ENCODE measurements at regions not wholly inside any gene's neighbourhood (a gene's known extent, or its start where the extent isn't known, plus 50 kb on each side); places are given as distances from the start of the nearest gene placed in this dataset.

- H3K27me3 Mint-ChIP-seq: peaks cover 66% of the 10 kb centered on the region
- peaks cover 7% of the 10 kb centered on the region for H3K4me1 Mint-ChIP-seq
- no peaks in the 10 kb centered on the region for H3K9me3 Mint-ChIP-seq
- H3K27ac Mint-ChIP-seq: no peak overlapping the region
- no peaks in the 10 kb centered on the region for H3K36me3 Mint-ChIP-seq
- H3K4me3 Mint-ChIP-seq: no peak overlapping the region
Observed at GRCh38 chr15:96411056-96412031, 80.8 kb downstream of the NR2F2 start.

- Mint-ChIP-seq H3K9me3 (no peaks in the 10 kb centered on the region), H3K4me1 (peaks cover 7% of the 10 kb centered on the region), H3K27ac (no peak overlapping the region), H3K36me3 (no peaks in the 10 kb centered on the region), H3K27me3 (peaks cover 59% of the 10 kb centered on the region), H3K4me3 (no peak overlapping the region)
Observed at GRCh38 chr15:96412045-96412905, 81.8 kb downstream of the NR2F2 start.

GRCh38 chr15:96412906-96413231 is 82.4 kb downstream of the NR2F2 start:
- no peak overlapping the region for H3K27ac Mint-ChIP-seq
- no peak overlapping the region for H3K4me3 Mint-ChIP-seq
- H3K36me3 Mint-ChIP-seq: no peaks in the 10 kb centered on the region
- H3K27me3 Mint-ChIP-seq: peaks cover 60% of the 10 kb centered on the region
- H3K9me3 Mint-ChIP-seq: no peaks in the 10 kb centered on the region
- peaks cover 7% of the 10 kb centered on the region for H3K4me1 Mint-ChIP-seq

GRCh38 chr15:96413657-96414056 is 83.2 kb downstream of the NR2F2 start:
- H3K27ac Mint-ChIP-seq: no peak overlapping the region
- H3K36me3 Mint-ChIP-seq: no peaks in the 10 kb centered on the region
- H3K4me1 Mint-ChIP-seq: peaks cover 7% of the 10 kb centered on the region
- peaks cover 62% of the 10 kb centered on the region for H3K27me3 Mint-ChIP-seq
- H3K9me3 Mint-ChIP-seq: no peaks in the 10 kb centered on the region
- H3K4me3 Mint-ChIP-seq: no peak overlapping the region

GRCh38 chr15:96414875-96415274 is 84.4 kb downstream of the NR2F2 start:
- Mint-ChIP-seq H3K36me3 (no peaks in the 10 kb centered on the region), H3K9me3 (no peaks in the 10 kb centered on the region), H3K27me3 (peaks cover 70% of the 10 kb centered on the region)

GRCh38 chr15:96415513-96416217 is 85.2 kb downstream of the NR2F2 start:
- Mint-ChIP-seq H3K27ac (no peak overlapping the region), H3K27me3 (peaks cover 67% of the 10 kb centered on the region), H3K9me3 (no peaks in the 10 kb centered on the region), H3K4me1 (no peaks in the 10 kb centered on the region), H3K4me3 (no peak overlapping the region), H3K36me3 (no peaks in the 10 kb centered on the region)

More at GRCh38 chr15:96414875-96415274, 84.4 kb downstream of the NR2F2 start:
- Mint-ChIP-seq H3K4me1 (no peaks in the 10 kb centered on the region), H3K27ac (no peak overlapping the region), H3K4me3 (no peak overlapping the region)

- no peaks in the 10 kb centered on the region for H3K36me3 Mint-ChIP-seq
- no peak overlapping the region for H3K4me3 Mint-ChIP-seq
- H3K4me1 Mint-ChIP-seq: no peaks in the 10 kb centered on the region
- H3K27ac Mint-ChIP-seq: no peak overlapping the region
- peaks cover 64% of the 10 kb centered on the region for H3K27me3 Mint-ChIP-seq
- H3K9me3 Mint-ChIP-seq: no peaks in the 10 kb centered on the region
Observed at GRCh38 chr15:96416218-96416933, 85.9 kb downstream of the NR2F2 start.

- Mint-ChIP-seq H3K36me3 (no peaks in the 10 kb centered on the region), H3K4me1 (no peaks in the 10 kb centered on the region), H3K4me3 (no peak overlapping the region), H3K27me3 (peaks cover 61% of the 10 kb centered on the region), H3K9me3 (no peaks in the 10 kb centered on the region), H3K27ac (no peak overlapping the region)
Observed at GRCh38 chr15:96416934-96417759, 86.6 kb downstream of the NR2F2 start.

GRCh38 chr15:96417760-96418130 is 87.2 kb downstream of the NR2F2 start:
- H3K27ac Mint-ChIP-seq: no peak overlapping the region
- H3K27me3 Mint-ChIP-seq: peaks cover 59% of the 10 kb centered on the region
- no peaks in the 10 kb centered on the region for H3K4me1 Mint-ChIP-seq
- H3K4me3 Mint-ChIP-seq: no peak overlapping the region
- no peaks in the 10 kb centered on the region for H3K9me3 Mint-ChIP-seq
- H3K36me3 Mint-ChIP-seq: no peaks in the 10 kb centered on the region

GRCh38 chr15:96418146-96418545 is 87.6 kb downstream of the NR2F2 start:
- Mint-ChIP-seq H3K27me3 (peaks cover 57% of the 10 kb centered on the region), H3K4me1 (no peaks in the 10 kb centered on the region), H3K9me3 (no peaks in the 10 kb centered on the region), H3K36me3 (no peaks in the 10 kb centered on the region), H3K4me3 (no peak overlapping the region), H3K27ac (no peak overlapping the region)

GRCh38 chr15:96421178-96421601 is 90.7 kb downstream of the NR2F2 start:
- no peaks in the 10 kb centered on the region for H3K9me3 Mint-ChIP-seq
- no peaks in the 10 kb centered on the region for H3K36me3 Mint-ChIP-seq

GRCh38 chr15:96422125-96422524 is 91.6 kb downstream of the NR2F2 start:
- Mint-ChIP-seq H3K36me3 (no peaks in the 10 kb centered on the region), H3K9me3 (no peaks in the 10 kb centered on the region), H3K27me3 (peaks cover 41% of the 10 kb centered on the region), H3K4me1 (no peaks in the 10 kb centered on the region), H3K4me3 (no peak overlapping the region), H3K27ac (no peak overlapping the region)

More at GRCh38 chr15:96421178-96421601, 90.7 kb downstream of the NR2F2 start:
- H3K4me3 Mint-ChIP-seq: no peak overlapping the region
- H3K27me3 Mint-ChIP-seq: peaks cover 39% of the 10 kb centered on the region
- no peak overlapping the region for H3K27ac Mint-ChIP-seq
- H3K4me1 Mint-ChIP-seq: no peaks in the 10 kb centered on the region

GRCh38 chr15:96424674-96425073 is 94.2 kb downstream of the NR2F2 start:
- no peaks in the 10 kb centered on the region for H3K9me3 Mint-ChIP-seq
- H3K4me3 Mint-ChIP-seq: no peak overlapping the region
- no peak overlapping the region for H3K27ac Mint-ChIP-seq
- no peaks in the 10 kb centered on the region for H3K4me1 Mint-ChIP-seq
- no peaks in the 10 kb centered on the region for H3K36me3 Mint-ChIP-seq
- peaks cover 19% of the 10 kb centered on the region for H3K27me3 Mint-ChIP-seq

GRCh38 chr15:96428742-96429141 is 98.2 kb downstream of the NR2F2 start:
- Mint-ChIP-seq H3K4me1 (no peaks in the 10 kb centered on the region), H3K36me3 (no peaks in the 10 kb centered on the region), H3K9me3 (no peaks in the 10 kb centered on the region), H3K4me3 (no peak overlapping the region), H3K27me3 (peaks cover 10% of the 10 kb centered on the region), H3K27ac (no peak overlapping the region)

Measured in activated naive CD4-positive, alpha-beta T cell treated with anti-CD3 and anti-CD28 coated beads, Interleukin-2, amount 50 U/mL, for 24 hours (primary cell).